Astrocyte (in vitro differentiated cells and primary cell): ENCODE measurements at regions not wholly inside any gene's neighbourhood (a gene's known extent, or its start where the extent isn't known, plus 50 kb on each side); places are given as distances from the start of the nearest gene placed in this dataset.

Experiments
- DNase-seq: peaks from one replicate; pipeline ENCODE4 v3.0.0-alpha.2; 2010; ENCODE audit warnings: low read depth
- FAIRE-seq: peaks from 2 replicates; lab custom pipeline; 2011; peaks lifted over from hg19 to GRCh38; lab: Jason Lieb, UNC
- H2AFZ ChIP-seq: 2 replicates; pipeline ENCODE4 v1.6.0; 2012; ENCODE audit warnings: low read depth, low read length, inconsistent platforms
- H3K27ac ChIP-seq: 2 replicates; pipeline ENCODE4 v1.5.1; 2011; ENCODE audit warnings: low read depth, low read length, inconsistent platforms
- H3K27me3 ChIP-seq: 2 replicates; pipeline ENCODE4 v1.6.0; 2011; ENCODE audit warnings: low read length, inconsistent platforms; ENCODE audit not compliant: insufficient read depth
- H3K36me3 ChIP-seq: 2 replicates; pipeline ENCODE4 v1.5.1; 2011; ENCODE audit warnings: low read length, inconsistent platforms; ENCODE audit not compliant: insufficient read depth
- H3K4me1 ChIP-seq: 2 replicates; pipeline ENCODE4 v1.5.1; 2011; ENCODE audit warnings: low read length, inconsistent platforms; ENCODE audit not compliant: insufficient read depth
- H3K4me2 ChIP-seq: 2 replicates; pipeline ENCODE4 v1.6.0; 2012; ENCODE audit warnings: low read length, inconsistent platforms
- H3K4me3 ChIP-seq: 2 replicates; pipeline ENCODE4 v1.5.1; 2011; ENCODE audit warnings: low read depth, mild to moderate bottlenecking, low read length, inconsistent platforms; ENCODE audit not compliant: insufficient read depth
- H3K79me2 ChIP-seq: 2 replicates; pipeline ENCODE4 v1.6.0; 2012; ENCODE audit warnings: mild to moderate bottlenecking, low read length, inconsistent platforms; ENCODE audit not compliant: insufficient read depth
- H3K9ac ChIP-seq: 2 replicates; pipeline ENCODE4 v1.6.0; 2012; ENCODE audit warnings: mild to moderate bottlenecking, low read length, inconsistent platforms
- H3K9me3 ChIP-seq: 2 replicates; pipeline ENCODE4 v1.5.1; 2012; ENCODE audit warnings: low read depth, mild to moderate bottlenecking, low read length, inconsistent platforms; ENCODE audit not compliant: insufficient read depth
- H4K20me1 ChIP-seq: 2 replicates; pipeline ENCODE4 v1.6.0; 2012; ENCODE audit warnings: low read length, inconsistent platforms; ENCODE audit not compliant: insufficient read depth
- H3K27ac Mint-ChIP-seq: one replicate; pipeline ENCODE4 v1.8.0; 2021; ENCODE audit warnings: mild to moderate bottlenecking, mixed read lengths; ENCODE audit not compliant: unreplicated experiment
- H3K27me3 Mint-ChIP-seq: one replicate; pipeline ENCODE4 v1.8.0; 2021; ENCODE audit warnings: low read depth, mixed read lengths; ENCODE audit not compliant: unreplicated experiment
- H3K36me3 Mint-ChIP-seq: one replicate; pipeline ENCODE4 v1.8.0; 2021; ENCODE audit warnings: low read depth, mixed read lengths; ENCODE audit not compliant: unreplicated experiment
- H3K4me1 Mint-ChIP-seq: one replicate; pipeline ENCODE4 v1.8.0; 2021; ENCODE audit warnings: low read depth, mixed read lengths; ENCODE audit not compliant: unreplicated experiment
- H3K4me3 Mint-ChIP-seq: one replicate; pipeline ENCODE4 v1.8.0; 2021; ENCODE audit warnings: mild to moderate bottlenecking, moderate library complexity, mixed read lengths; ENCODE audit not compliant: unreplicated experiment
- H3K9me3 Mint-ChIP-seq: one replicate; pipeline ENCODE4 v1.8.0; 2021; ENCODE audit warnings: mild to moderate bottlenecking, mixed read lengths; ENCODE audit not compliant: unreplicated experiment
- EZH2 ChIP-seq: IDR thresholded peaks from 2 replicates; pipeline ENCODE4 v1.6.1; 2012; ENCODE audit warnings: mild to moderate bottlenecking, low read length, inconsistent platforms; ENCODE audit not compliant: insufficient read depth
- TF ChIP-seq, protein P1 (sequence below): IDR thresholded peaks from 2 replicates; pipeline ENCODE4 v1.5.1; 2011; ENCODE audit warnings: low read depth, mild to moderate bottlenecking, inconsistent platforms, low read length, moderate library complexity; ENCODE audit not compliant: insufficient read depth

DNA sequence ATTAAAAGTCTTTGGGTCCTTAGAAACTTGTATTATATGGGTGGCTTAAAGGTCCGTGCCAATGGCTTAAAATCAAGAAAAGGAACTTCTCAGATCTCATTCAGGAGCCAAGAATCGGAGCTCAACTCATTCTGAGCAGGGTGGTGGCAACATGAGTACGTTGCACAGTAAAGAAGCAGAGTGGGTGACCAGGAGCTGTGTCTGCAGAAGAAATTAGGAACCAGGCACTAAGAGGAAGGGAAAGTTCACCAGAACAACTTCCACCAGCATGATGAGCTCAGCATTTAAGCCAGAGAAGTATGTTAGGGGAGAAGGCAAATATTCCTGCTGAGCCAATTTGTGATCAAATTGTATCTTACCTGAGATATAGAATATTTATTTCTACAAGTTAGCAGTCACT, 236.0 kb upstream of the NRP1 start:
- no peak for FAIRE-seq
- Mint-ChIP-seq H3K27me3 (peaks cover 5% of the 10 kb centered on the region), H3K4me1 (peaks cover 20% of the 10 kb centered on the region), H3K4me3 (no peak overlapping the region), H3K36me3 (no peaks in the 10 kb centered on the region), H3K9me3 (no peaks in the 10 kb centered on the region), H3K27ac (no peak overlapping the region)
- no peak overlapping the region for H2AFZ ChIP-seq
- no peaks in the 10 kb centered on the region for H3K79me2 ChIP-seq
- H3K4me2 ChIP-seq = no peak overlapping the region
- TF ChIP-seq, protein P1, sequence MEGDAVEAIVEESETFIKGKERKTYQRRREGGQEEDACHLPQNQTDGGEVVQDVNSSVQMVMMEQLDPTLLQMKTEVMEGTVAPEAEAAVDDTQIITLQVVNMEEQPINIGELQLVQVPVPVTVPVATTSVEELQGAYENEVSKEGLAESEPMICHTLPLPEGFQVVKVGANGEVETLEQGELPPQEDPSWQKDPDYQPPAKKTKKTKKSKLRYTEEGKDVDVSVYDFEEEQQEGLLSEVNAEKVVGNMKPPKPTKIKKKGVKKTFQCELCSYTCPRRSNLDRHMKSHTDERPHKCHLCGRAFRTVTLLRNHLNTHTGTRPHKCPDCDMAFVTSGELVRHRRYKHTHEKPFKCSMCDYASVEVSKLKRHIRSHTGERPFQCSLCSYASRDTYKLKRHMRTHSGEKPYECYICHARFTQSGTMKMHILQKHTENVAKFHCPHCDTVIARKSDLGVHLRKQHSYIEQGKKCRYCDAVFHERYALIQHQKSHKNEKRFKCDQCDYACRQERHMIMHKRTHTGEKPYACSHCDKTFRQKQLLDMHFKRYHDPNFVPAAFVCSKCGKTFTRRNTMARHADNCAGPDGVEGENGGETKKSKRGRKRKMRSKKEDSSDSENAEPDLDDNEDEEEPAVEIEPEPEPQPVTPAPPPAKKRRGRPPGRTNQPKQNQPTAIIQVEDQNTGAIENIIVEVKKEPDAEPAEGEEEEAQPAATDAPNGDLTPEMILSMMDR = no peak
- H3K9ac ChIP-seq = no peak overlapping the region
- H3K9me3 ChIP-seq = no peaks in the 10 kb centered on the region
- H3K4me1 ChIP-seq = no peaks in the 10 kb centered on the region
- no peaks in the 10 kb centered on the region for H3K27me3 ChIP-seq
- H3K4me3 ChIP-seq = no peak overlapping the region
- no peaks in the 10 kb centered on the region for H3K36me3 ChIP-seq
- DNase-seq = no peak
- no peaks in the 10 kb centered on the region for H4K20me1 ChIP-seq
- H3K27ac ChIP-seq = no peak overlapping the region

DNA sequence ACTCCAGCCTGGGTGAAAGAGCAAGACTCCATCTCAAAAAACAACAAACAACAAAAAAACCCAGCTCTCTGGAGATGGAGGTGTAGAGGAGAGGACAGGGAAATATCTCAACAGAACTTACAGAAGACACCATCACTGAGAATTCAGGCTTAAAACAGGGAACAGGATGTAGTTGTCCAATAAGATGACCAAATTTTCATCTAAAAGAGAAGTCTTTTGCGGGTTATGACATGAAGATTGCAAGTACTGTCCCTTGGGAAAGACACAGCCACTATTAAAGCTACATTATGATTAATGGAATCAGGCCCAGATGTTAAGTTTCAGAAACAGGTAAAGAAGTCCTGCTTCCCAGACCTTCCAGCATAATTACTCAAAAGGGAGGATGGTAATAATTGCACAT, 235.2 kb upstream of the NRP1 start:
- no peak overlapping the region for H3K4me3 Mint-ChIP-seq
- Histone ChIP-seq H2AFZ (no peak overlapping the region), H3K27ac (no peak overlapping the region), H3K9ac (no peak overlapping the region), H3K27me3 (no peaks in the 10 kb centered on the region), H4K20me1 (no peaks in the 10 kb centered on the region), H3K4me3 (no peak overlapping the region), H3K4me2 (no peak overlapping the region), H3K4me1 (no peaks in the 10 kb centered on the region), H3K9me3 (no peaks in the 10 kb centered on the region), H3K79me2 (no peaks in the 10 kb centered on the region), H3K36me3 (no peaks in the 10 kb centered on the region)
- H3K27ac Mint-ChIP-seq = no peak overlapping the region
- peaks cover 5% of the 10 kb centered on the region for H3K27me3 Mint-ChIP-seq
- H3K9me3 Mint-ChIP-seq = no peaks in the 10 kb centered on the region
- no peaks in the 10 kb centered on the region for H3K36me3 Mint-ChIP-seq
- H3K4me1 Mint-ChIP-seq = peaks cover 21% of the 10 kb centered on the region
- FAIRE-seq = no peak
- no peak for TF ChIP-seq EZH2
- TF ChIP-seq, protein P1 = no peak
- DNase-seq = no peak

DNA sequence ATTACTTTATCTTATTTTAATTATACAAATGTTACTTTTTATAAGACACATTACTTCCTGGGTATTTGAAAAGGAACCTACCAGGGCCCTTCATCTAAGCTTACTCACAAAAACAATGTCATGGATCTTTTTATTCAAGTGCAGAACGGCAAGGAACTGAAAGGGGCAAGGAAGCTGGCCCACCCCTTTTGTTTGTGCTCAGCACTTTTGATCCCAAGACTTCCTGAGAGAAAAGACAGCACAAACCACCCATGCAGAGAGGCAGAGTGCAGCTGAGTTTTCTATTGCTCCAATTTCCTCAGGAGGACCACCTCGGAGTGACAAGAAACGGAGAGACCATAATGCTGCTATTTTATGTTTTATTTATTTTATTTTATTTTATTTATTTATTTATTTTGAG, 232.0 kb upstream of the NRP1 start:
- Mint-ChIP-seq H3K9me3 (no peaks in the 10 kb centered on the region), H3K36me3 (no peaks in the 10 kb centered on the region), H3K27ac (no peak overlapping the region), H3K27me3 (peaks cover 8% of the 10 kb centered on the region), H3K4me1 (peaks cover 13% of the 10 kb centered on the region), H3K4me3 (no peak overlapping the region)
- H3K4me3 ChIP-seq = no peak overlapping the region
- no peak overlapping the region for H3K9ac ChIP-seq
- no peak overlapping the region for H3K4me2 ChIP-seq
- no peak overlapping the region for H2AFZ ChIP-seq
- DNase-seq = no peak
- no peaks in the 10 kb centered on the region for H3K4me1 ChIP-seq
- no peak overlapping the region for H3K27ac ChIP-seq
- no peaks in the 10 kb centered on the region for H3K9me3 ChIP-seq
- H3K79me2 ChIP-seq = no peaks in the 10 kb centered on the region
- no peaks in the 10 kb centered on the region for H4K20me1 ChIP-seq
- H3K27me3 ChIP-seq = no peaks in the 10 kb centered on the region
- no peak for TF ChIP-seq EZH2
- no peaks in the 10 kb centered on the region for H3K36me3 ChIP-seq
- FAIRE-seq = no peak
